Epithelial cell of prostate (primary cell): ENCODE measurements at regions not wholly inside any gene's neighbourhood (a gene's known extent, or its start where the extent isn't known, plus 50 kb on each side); places are given as distances from the start of the nearest gene placed in this dataset.
"Not testable (repeated sequence)": the region's sequence is repeated elsewhere in the genome, so short reads cannot be mapped to it uniquely, and the experiment has no call there.

Experiments
- DNase-seq: peaks from one replicate; pipeline ENCODE4 v3.0.0-alpha.2; 2011; ENCODE audit warnings: low read depth, low spot score
- H3K27ac ChIP-seq: fragments of 450-650 bp; 2 replicates; pipeline ENCODE4 v1.5.1; 2017; ENCODE audit warnings: mild to moderate bottlenecking

DNA sequence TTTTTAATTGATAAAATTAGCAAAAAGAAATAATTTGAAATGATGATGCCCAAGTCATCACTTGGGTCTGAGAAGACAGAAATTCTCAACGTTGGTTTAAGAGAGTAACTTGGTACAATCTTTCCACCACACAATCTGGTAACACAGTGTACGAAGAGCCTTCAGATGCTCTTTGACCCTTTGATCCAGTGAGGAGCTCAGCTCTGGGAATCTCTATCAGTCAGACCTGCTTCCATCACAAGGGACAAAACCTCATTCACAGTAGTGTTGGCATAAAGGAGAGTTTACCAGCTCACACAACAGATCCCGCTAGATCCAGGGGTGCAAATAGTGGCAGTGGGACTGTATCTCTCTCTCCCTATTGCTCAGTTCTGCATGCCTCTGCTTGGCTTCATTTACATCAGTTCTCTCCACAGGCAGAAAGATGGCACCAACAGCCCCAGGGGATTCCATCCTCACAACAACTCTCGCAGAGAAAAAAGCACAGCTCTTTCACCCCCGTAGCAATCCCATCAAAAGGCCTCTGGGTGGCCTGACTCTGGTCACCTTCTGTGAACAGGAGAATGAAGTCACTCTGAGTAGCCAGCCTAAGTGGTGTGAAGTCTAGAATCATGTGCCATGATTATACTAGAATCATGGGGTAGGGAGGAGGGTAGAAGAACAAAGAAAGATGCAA is 119.7 kb downstream of the ZNF281 start:
- DNase-seq, result no peak
- H3K27ac ChIP-seq, result no peak overlapping the region

DNA sequence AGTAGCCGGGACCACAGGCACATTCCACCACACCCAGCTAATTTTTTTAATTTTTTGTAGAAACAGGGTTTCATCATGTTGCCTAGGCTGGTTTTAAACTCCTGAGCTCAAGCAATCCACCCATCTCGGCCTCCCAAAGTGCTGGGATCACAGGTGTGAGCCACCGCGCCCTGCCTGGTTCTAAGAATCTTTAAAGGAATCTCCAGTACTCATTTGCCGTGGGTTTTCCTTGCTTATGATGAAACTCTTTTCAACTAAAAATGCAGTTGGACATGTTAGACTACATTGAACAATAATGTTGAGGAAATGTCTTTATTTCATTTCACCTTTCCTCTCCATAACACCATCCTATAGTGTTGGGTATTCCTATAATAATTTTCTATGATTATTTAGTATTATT is 121.6 kb downstream of the ZNF281 start:
- DNase-seq, result no peak
- no peak overlapping the region for H3K27ac ChIP-seq

GRCh38 chr1:200284236-200284635 is 125.6 kb downstream of the ZNF281 start:
- not testable (repeated sequence) for H3K27ac ChIP-seq, DNase-seq

DNA sequence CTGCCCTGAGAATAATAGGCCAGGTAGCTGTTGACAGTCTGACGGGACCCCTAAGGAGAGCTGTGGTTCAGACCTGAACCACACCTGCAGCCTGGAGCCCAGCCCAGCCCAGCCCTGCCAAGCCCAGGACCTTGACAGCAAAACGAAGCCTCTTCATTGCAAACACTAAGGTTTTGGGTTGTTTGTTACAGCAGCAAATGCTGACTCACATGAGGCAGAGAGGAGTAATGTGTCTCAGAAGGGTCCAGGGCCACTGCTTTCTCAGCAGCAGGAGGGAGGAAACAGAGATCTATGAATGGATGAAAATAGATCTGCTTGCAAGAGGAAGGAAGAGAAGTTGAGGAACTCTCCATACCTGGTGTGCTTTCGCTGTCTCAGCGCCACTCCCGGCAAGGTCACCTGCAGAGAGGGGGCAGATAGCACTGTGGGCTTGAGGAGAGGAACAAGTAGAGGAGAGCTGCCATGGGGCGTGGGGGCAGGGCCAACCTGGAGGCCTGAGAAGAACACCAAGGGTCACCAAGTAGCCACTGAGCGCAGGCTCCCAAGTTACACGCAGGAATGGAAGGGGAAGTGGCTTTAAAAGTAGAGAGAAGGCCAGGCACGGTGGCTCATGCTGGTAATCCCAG is 127.2 kb downstream of the ZNF281 start:
- DNase-seq, result no peak
- no peak overlapping the region for H3K27ac ChIP-seq

GRCh38 chr1:200281201-200281835 is 128.5 kb downstream of the ZNF281 start:
- no peak for DNase-seq
- H3K27ac ChIP-seq, result no peak overlapping the region

- H3K27ac ChIP-seq, result no peak overlapping the region
- DNase-seq, result no peak
These were observed 129.9 kb downstream of the ZNF281 start for GRCh38 chr1:200279810-200280411.

- no peak overlapping the region for H3K27ac ChIP-seq
These were observed 133.9 kb downstream of the ZNF281 start for GRCh38 chr1:200275816-200276453.

GRCh38 chr1:200275415-200275814 is 134.4 kb downstream of the ZNF281 start:
- no peak for DNase-seq
- H3K27ac ChIP-seq, result no peak overlapping the region

More at GRCh38 chr1:200275816-200276453, 133.9 kb downstream of the ZNF281 start:
- DNase-seq, result no peak

GRCh38 chr1:200274116-200274515 is 135.7 kb downstream of the ZNF281 start:
- DNase-seq, result no peak
- H3K27ac ChIP-seq, result no peak overlapping the region

GRCh38 chr1:200272481-200273068 is 137.3 kb downstream of the ZNF281 start:
- H3K27ac ChIP-seq, result no peak overlapping the region
- DNase-seq, result no peak

GRCh38 chr1:200269256-200269655 is 140.6 kb downstream of the ZNF281 start:
- no peak for DNase-seq
- H3K27ac ChIP-seq, result no peak overlapping the region

DNA sequence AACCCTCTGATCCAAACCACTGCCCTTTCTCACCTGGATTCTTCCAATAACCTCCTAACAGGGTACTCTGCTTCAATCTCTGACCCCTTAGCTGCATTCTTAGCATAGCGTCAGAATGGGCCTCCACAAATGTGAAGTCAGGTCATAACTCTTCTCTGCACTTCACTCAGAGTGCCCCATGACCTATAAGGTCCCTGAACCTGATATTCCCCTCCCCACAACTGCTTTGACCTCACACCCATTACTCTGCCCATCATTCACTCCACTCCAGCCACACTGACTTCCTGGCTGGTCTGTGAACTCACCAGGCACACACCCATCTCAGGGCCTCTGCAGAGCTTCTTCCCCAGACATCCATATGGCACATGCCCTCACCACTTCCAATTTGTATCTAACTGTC is 141.9 kb downstream of the ZNF281 start:
- DNase-seq, result no peak
- H3K27ac ChIP-seq, result no peak overlapping the region

GRCh38 chr1:200267458-200267857 is 142.4 kb downstream of the ZNF281 start:
- no peak for DNase-seq
- no peak overlapping the region for H3K27ac ChIP-seq

DNA sequence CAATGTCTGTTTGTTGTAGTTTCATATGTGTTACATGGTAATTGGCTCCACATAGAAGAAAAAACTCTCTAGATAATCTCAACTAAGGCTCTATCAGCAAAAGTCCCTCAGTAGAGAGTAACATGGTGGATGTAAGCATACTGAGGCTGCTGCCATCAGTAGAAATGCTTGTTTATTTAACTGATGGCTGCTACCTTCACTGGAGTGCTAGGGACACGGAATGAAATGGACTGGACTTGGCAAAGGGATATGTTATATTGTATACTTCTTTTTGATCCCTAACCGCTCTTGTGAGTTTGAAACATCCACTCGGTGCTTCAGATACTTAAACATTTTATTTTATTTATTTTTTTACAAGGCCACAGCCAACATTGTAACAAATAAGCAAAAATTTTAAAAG is 143.0 kb downstream of the ZNF281 start:
- no peak for DNase-seq
- H3K27ac ChIP-seq, result no peak overlapping the region

- DNase-seq, result no peak
- H3K27ac ChIP-seq, result no peak overlapping the region
These were observed 144.0 kb downstream of the ZNF281 start for GRCh38 chr1:200265881-200266280.

GRCh38 chr1:200265104-200265503 is 144.7 kb downstream of the ZNF281 start:
- H3K27ac ChIP-seq, result no peak overlapping the region
- DNase-seq, result no peak

- H3K27ac ChIP-seq, result no peak overlapping the region
- DNase-seq, result no peak
These were observed 146.6 kb downstream of the ZNF281 start for GRCh38 chr1:200263203-200263602.

- DNase-seq, result no peak
- H3K27ac ChIP-seq, result no peak overlapping the region
These were observed 147.4 kb downstream of the ZNF281 start for GRCh38 chr1:200262326-200262965.

DNA sequence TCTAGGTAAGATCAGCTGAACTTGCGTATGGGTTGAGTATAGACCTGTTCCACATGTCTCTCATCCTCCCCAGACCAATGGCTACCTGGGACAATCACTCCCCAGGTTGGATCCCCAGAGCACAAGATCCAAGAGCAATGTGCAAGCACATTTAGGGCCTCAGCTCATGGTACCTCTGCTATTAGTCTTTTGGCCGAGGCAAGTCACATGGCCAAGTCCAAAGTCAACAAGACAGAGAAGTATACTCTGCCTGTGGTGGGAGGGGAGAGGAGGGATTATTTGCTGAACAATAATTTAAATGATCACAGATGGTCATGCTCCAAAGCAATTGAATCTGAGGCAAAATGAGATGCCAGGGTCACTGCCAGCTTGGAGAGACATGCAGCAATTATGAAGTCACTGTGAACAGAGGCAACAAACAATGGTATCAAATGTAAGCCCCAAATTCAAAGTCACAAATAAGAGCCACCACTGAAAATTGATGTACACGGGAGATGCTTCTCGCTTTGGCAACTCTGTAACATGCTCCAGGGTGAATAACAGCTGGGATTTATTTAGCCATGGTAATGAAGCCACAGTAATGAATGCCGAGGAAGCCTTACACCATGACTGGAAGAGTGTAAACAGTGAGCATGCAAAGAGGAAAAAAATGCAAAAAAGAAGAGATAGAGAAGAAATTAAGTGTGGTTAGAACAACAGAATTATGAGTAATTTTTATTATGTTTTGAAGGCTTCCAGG is 149.1 kb downstream of the ZNF281 start:
- no peak for DNase-seq
- no peak overlapping the region for H3K27ac ChIP-seq
